OCI-LY3 (cell line): ENCODE measurements at regions not wholly inside any gene's neighbourhood (a gene's known extent, or its start where the extent isn't known, plus 50 kb on each side); places are given as distances from the start of the nearest gene placed in this dataset.

Experiments used
- CTCF ChIP-seq: fragments of 200-600, 300-600 bp; sonication (generic); IDR thresholded peaks from 2 replicates; pipeline ENCODE4 v1.5.1; 2014; ENCODE audit warnings: antibody characterized with exemption, low read length, low read depth
- EZH2phosphoT487 ChIP-seq: fragments of 200-600 bp; shearing (Covaris generic); IDR thresholded peaks from 2 replicates; pipeline ENCODE4 v1.6.1; 2018; ENCODE audit warnings: antibody characterized with exemption, mixed run types, low read depth

GRCh38 chr14:40072175-40072574, 639.9 kb upstream of the FBXO33 start:
- no peak for TF ChIP-seq CTCF
- no peak for TF ChIP-seq EZH2phosphoT487
